LNCAP (cell line): ENCODE measurements at regions not wholly inside any gene's neighbourhood (a gene's known extent, or its start where the extent isn't known, plus 50 kb on each side); places are given as distances from the start of the nearest gene placed in this dataset.

Experiments used
- CTCF ChIP-seq: fragments of 450-650 bp; IDR thresholded peaks from 2 replicates; pipeline ENCODE4 v1.5.1; 2017; ENCODE audit warnings: mild to moderate bottlenecking

DNA sequence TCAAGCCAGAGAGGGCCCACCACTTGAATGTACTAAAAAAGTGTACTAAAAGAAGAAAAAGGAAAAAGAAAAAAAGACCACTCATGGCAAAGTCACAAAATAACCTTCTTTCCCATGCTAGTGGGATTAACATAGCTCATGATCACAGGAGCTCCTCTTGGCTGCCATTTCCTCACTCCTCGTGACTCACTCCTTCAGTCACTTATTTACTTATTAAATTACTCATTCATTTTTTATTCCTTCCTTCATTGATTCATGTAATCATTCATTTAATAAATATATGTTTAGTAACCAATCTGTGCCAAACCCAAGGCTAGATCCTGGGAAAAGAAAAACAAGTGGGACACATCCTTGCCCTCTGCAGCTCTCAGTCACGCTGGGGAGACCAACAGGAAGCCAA, 300.5 kb downstream of the INSIG2 start:
- TF ChIP-seq CTCF, result no peak

DNA sequence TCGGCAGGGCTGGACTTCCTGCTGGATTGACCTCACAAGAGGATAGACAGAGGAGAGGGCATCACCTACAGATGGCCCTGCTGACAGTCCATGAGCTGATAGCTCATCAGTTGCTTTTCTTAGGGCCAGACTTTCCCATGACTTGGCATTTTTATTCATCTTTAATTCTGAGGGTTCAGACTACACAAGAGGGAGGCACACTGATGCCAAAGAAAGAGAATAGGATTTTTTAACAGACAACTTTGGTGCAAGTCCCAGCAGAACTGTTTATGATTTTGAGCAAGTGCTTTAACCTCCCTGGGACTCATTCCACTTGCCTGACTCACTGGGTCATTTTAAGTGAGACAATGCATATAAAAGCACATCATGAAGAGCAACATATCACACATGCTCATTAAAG, 299.2 kb downstream of the INSIG2 start:
- no peak for TF ChIP-seq CTCF

DNA sequence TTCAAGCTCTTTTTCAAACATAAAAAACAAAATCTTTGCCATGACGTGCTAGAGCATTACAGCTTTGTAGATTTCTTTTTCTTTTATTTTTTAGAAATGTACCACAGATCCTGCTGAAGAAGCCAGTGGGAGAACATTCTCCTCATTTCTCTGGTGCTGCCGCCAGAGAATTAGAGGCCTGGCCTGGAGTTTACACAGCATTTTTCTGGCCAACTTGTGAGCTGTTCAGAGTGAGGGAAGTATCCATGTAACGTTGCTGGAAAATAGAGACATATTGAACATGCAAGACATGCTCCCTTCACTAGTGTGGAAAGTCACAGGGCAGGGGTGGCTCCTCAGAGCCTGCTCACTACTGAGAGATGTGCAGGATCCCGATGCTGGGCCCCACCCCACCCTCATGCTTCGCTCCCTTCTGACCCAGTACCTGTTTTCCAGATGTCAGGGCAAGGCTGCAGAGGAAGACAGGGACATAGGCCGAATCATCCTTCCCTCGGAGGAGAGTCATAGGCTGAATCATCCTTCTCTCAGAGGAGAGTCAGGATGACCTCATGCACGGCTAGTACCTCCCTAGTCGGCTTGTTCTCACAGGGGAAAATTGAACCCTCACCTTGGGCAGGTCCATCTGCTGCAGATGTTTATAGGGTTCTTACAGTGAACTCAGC, 298.5 kb downstream of the INSIG2 start:
- no peak for TF ChIP-seq CTCF

DNA sequence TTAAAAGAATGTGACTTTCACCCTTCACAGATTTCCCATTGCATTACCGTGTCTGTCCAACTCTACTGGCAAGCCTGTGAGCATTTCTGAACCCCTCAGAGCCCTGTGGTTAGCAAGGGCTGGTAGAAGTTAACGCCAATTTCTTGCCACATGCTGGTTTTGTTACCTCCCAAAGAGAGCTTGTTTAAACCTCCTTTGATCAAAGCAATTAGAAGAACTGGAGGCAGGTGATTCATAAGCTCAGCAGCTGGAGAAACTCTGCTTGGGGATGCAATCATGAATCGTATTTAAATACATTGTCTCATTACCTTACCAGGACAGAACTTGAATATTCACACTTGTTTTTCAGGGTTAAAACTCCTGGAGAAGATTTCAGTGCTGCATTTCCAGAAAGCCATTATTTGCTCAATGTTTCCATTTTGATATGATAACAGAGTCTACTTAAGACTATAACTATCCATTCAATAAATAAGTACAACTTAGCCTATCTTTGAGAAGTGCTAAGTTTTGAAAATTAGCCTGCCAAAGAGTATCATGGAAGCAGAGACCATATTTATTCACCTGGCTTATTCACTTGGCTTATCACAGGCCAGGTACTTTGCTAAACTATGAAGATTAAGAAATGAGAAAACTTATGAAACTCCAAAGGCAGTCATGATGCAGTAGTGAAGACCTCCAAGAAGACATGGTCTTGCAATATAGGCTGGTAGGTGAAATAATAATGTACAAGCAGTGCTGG, 292.8 kb downstream of the INSIG2 start:
- no peak for TF ChIP-seq CTCF

- TF ChIP-seq CTCF, result no peak
Observed at GRCh38 chr2:118375907-118376485, 287.7 kb downstream of the INSIG2 start.

GRCh38 chr2:118374974-118375755, 286.9 kb downstream of the INSIG2 start:
- TF ChIP-seq CTCF, result no peak

GRCh38 chr2:118372886-118373830, 284.9 kb downstream of the INSIG2 start:
- TF ChIP-seq CTCF, result no peak
